ENCODE measurements at regions not wholly inside any gene's neighbourhood (a gene's known extent, or its start where the extent isn't known, plus 50 kb on each side); places are given as distances from the start of the nearest gene placed in this dataset.

DNA sequence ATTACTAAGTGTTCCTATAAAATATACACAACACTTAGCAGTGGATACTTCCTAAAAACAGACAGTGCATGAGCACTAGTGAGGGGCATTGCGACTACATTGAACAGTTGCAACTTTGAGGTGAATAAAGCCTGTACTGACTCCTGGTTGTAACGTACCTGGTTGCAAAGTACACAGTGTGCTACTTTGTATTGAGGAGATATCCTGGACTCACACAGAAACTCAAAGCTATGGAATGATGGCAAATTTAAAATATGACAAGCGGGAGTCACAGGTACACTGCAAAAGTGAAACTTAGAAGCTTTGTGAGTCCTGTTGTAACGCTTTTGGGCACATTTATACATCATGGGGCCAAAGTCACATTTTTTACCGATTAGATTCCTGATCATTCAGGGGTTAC lies 55.6 kb upstream of the HLA-A start:
- TF ChIP-seq, protein P1, sequence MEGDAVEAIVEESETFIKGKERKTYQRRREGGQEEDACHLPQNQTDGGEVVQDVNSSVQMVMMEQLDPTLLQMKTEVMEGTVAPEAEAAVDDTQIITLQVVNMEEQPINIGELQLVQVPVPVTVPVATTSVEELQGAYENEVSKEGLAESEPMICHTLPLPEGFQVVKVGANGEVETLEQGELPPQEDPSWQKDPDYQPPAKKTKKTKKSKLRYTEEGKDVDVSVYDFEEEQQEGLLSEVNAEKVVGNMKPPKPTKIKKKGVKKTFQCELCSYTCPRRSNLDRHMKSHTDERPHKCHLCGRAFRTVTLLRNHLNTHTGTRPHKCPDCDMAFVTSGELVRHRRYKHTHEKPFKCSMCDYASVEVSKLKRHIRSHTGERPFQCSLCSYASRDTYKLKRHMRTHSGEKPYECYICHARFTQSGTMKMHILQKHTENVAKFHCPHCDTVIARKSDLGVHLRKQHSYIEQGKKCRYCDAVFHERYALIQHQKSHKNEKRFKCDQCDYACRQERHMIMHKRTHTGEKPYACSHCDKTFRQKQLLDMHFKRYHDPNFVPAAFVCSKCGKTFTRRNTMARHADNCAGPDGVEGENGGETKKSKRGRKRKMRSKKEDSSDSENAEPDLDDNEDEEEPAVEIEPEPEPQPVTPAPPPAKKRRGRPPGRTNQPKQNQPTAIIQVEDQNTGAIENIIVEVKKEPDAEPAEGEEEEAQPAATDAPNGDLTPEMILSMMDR (IDR thresholded peaks at IDR 0.05), result no peak
- TF ChIP-seq EP300 (IDR thresholded peaks at IDR 0.05), result no peak
- no peak for TF ChIP-seq POLR2A (IDR thresholded peaks at IDR 0.05)
